ENCODE measurements at regions not wholly inside any gene's neighbourhood (a gene's known extent, or its start where the extent isn't known, plus 50 kb on each side); places are given as distances from the start of the nearest gene placed in this dataset.

DNA sequence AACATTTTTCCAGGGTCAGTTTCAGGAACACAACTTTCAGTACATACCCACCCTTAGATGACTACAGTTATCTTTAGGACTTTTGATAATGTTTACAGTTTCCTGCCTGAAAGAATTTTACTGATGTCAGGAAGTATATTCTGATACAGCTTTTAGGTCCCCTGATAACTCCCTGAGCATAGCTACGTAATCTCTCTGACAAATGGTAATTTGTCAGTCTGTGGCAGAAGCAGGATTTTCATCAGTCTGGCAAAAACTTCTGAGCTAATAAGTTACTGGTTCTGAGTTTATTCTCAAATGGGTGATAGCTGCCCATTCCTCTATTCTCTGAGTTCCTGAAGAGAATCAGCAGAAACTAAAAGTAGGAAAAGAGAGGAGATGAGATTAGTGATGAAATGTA lies 270.1 kb upstream of the MTPN start:
- Mint-ChIP-seq H3K27me3 (ENCODE audit: low read depth in 2 of 2) (no peaks in the 10 kb centered on the region), H3K4me1 (no peaks in the 10 kb centered on the region), H3K36me3 (no peaks in the 10 kb centered on the region), H3K9me3 (peaks cover 12 to 13% of the 10 kb centered on the region in 2 donors), H3K4me3 (no peak overlapping the region), H3K27ac (no peak overlapping the region)
- Histone ChIP-seq H3K4me1 (ENCODE audit: control insufficient read depth, insufficient read depth, low read length) (no peaks in the 10 kb centered on the region), H3K9me3 (ENCODE audit: control insufficient read depth, insufficient read depth, low read length) (no peaks in the 10 kb centered on the region), H3K4me3 (ENCODE audit: low read length) (no peak overlapping the region), H3K36me3 (ENCODE audit: control insufficient read depth, insufficient read depth, low read length) (no peaks in the 10 kb centered on the region), H3K27ac (ENCODE audit: low read length) (no peak overlapping the region), H3K27me3 (ENCODE audit: control insufficient read depth, insufficient read depth, low read length) (no peaks in the 10 kb centered on the region)
- DNase-seq, result no peak
- no peak for TF ChIP-seq CTCF (IDR thresholded peaks at IDR 0.05)
- intact Hi-C loops (cut with micrococcal nuclease), result no loop called here
- 83% methylated on average over 1 of the region's 1 CpG for WGBS (ENCODE audit: insufficient coverage)
- no peak for ATAC-seq

DNA sequence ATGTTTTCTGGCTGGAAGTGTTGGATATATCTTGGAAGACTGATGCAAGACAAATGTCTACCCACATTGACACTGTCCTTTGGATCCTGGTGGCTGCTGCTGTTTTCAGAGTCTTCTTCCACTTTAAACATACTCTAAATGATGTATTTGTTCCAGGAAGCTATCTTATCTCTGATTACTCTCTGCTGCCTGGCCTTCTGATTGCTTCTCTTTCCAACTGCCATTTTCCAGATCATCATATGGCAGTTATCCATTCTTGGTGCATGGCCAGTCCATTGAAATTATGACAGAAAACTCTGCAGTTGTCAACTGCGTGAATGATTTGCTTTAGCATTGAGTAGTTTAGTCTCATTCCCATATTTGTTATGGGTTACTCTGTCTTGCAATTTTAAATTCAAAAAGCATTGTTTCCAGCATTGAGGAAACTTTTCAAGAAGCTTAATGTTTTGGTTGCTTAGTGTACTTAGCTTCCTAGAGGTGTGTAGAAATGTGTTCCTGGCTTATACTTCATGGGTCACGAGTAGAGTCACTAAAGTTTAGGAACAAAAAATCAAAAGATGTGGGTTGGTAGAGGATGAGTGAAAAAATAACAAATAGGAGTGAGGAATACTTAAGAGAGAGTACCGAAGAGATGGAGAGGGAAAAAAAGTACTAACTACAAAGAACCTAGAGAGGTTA lies 268.3 kb upstream of the MTPN start:
- Histone ChIP-seq H3K4me1 (ENCODE audit: control insufficient read depth, insufficient read depth, low read length) (no peaks in the 10 kb centered on the region), H3K27me3 (ENCODE audit: control insufficient read depth, insufficient read depth, low read length) (no peaks in the 10 kb centered on the region), H3K9me3 (ENCODE audit: control insufficient read depth, insufficient read depth, low read length) (no peaks in the 10 kb centered on the region), H3K27ac (ENCODE audit: low read length) (no peak overlapping the region), H3K4me3 (ENCODE audit: low read length) (no peak overlapping the region), H3K36me3 (ENCODE audit: control insufficient read depth, insufficient read depth, low read length) (no peaks in the 10 kb centered on the region)
- Mint-ChIP-seq H3K27ac (no peak overlapping the region), H3K4me1 (no peaks in the 10 kb centered on the region), H3K4me3 (no peak overlapping the region), H3K9me3 (peaks cover 13 to 14% of the 10 kb centered on the region in 2 donors), H3K27me3 (ENCODE audit: low read depth in 2 of 2) (no peaks in the 10 kb centered on the region), H3K36me3 (no peaks in the 10 kb centered on the region)
- TF ChIP-seq CTCF (IDR thresholded peaks at IDR 0.05), result no peak
- intact Hi-C loops (cut with micrococcal nuclease), result no loop called here
- ATAC-seq (no peak), DNase-seq (no peak)
- 93% methylated on average over 3 of the region's 3 CpGs for WGBS (ENCODE audit: insufficient coverage)

- no peaks in the 10 kb centered on the region for H3K36me3 ChIP-seq (ENCODE audit: control insufficient read depth, insufficient read depth, low read length)
- peaks cover 8% of the 10 kb centered on the region for H3K9me3 ChIP-seq (ENCODE audit: control insufficient read depth, insufficient read depth, low read length)
- no peak overlapping the region for H3K27ac ChIP-seq (ENCODE audit: low read length)
- H3K9me3 Mint-ChIP-seq, result peaks cover 23 to 30% of the 10 kb centered on the region in 2 donors
- intact Hi-C loops (cut with micrococcal nuclease), result no loop called here
- H3K27ac Mint-ChIP-seq, result no peak overlapping the region
- no peak overlapping the region for H3K4me3 ChIP-seq (ENCODE audit: low read length)
- TF ChIP-seq CTCF (IDR thresholded peaks at IDR 0.05), result no peak
- no peak overlapping the region for H3K4me3 Mint-ChIP-seq
- peaks cover 17% of the 10 kb centered on the region for H3K36me3 Mint-ChIP-seq
- no peak for DNase-seq
- ATAC-seq, result no peak
- no peaks in the 10 kb centered on the region for H3K4me1 ChIP-seq (ENCODE audit: control insufficient read depth, insufficient read depth, low read length)
- no peaks in the 10 kb centered on the region for H3K27me3 ChIP-seq (ENCODE audit: control insufficient read depth, insufficient read depth, low read length)
- no peaks in the 10 kb centered on the region for H3K27me3 Mint-ChIP-seq (ENCODE audit: low read depth in 2 of 2)
- H3K4me1 Mint-ChIP-seq, result no peaks in the 10 kb centered on the region
These were observed 256.9 kb upstream of the MTPN start for GRCh38 chr7:136234040-136234439.

DNA sequence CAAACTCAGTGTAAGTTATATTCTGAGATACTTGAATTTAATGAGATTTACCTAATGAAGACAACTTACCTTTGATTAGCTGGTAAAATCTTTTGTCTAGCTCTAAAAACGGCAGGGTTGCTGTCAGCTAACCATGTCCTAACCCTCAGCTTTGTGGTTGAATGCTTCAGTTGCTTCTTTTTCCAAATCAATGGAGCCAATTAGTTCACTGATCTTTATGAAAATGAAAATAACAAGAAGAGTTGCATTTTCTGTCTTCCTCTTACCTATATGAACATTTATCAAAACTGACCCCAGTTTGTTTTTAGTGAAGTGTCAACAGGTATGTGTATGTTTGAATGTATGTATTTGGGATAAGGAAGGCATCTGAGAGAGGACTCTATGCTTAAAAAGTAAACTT lies 253.1 kb upstream of the MTPN start:
- intact Hi-C loops (cut with micrococcal nuclease), result no loop called here
- Histone ChIP-seq H3K36me3 (ENCODE audit: control insufficient read depth, insufficient read depth, low read length) (no peaks in the 10 kb centered on the region), H3K27me3 (ENCODE audit: control insufficient read depth, insufficient read depth, low read length) (no peaks in the 10 kb centered on the region), H3K4me3 (ENCODE audit: low read length) (no peak overlapping the region), H3K27ac (ENCODE audit: low read length) (no peak overlapping the region), H3K4me1 (ENCODE audit: control insufficient read depth, insufficient read depth, low read length) (no peaks in the 10 kb centered on the region), H3K9me3 (ENCODE audit: control insufficient read depth, insufficient read depth, low read length) (peaks cover 4% of the 10 kb centered on the region)
- TF ChIP-seq CTCF (IDR thresholded peaks at IDR 0.05), result no peak
- Mint-ChIP-seq H3K36me3 (peaks cover 9% of the 10 kb centered on the region), H3K4me3 (no peak overlapping the region), H3K9me3 (peaks cover 14 to 29% of the 10 kb centered on the region in 2 donors), H3K27ac (no peak overlapping the region), H3K4me1 (no peaks in the 10 kb centered on the region), H3K27me3 (ENCODE audit: low read depth in 2 of 2) (no peaks in the 10 kb centered on the region)
- ATAC-seq, result no peak
- WGBS (ENCODE audit: insufficient coverage), result 38% methylated on average over 1 of the region's 1 CpG
- DNase-seq, result no peak

Measured in natural killer cell (primary cell).